IMR-90 (cell line): ENCODE measurements at regions not wholly inside any gene's neighbourhood (a gene's known extent, or its start where the extent isn't known, plus 50 kb on each side); places are given as distances from the start of the nearest gene placed in this dataset.

Source experiments
- ATAC-seq: fragments of 200-7000 bp; cut with Tn5 transposase; 2 replicates; pipeline ENCODE4 v1.9.1; 2020; ENCODE audit warnings: low read depth, mild to moderate bottlenecking, moderate library complexity
- BruUV-seq: library from RNA; stranded (reverse); fragments of 400-500 nt; replicated peaks from 2 replicates; lab custom pipeline; 2021; lab: Mats Ljungman, UMichigan
- CTCF ChIA-PET: fragments of 300-600 bp; formaldehyde crosslinking; extraction: SDS; loops from one replicate; lab custom pipeline; 2021; ENCODE audit warnings: antibody characterized with exemption; lab: Yijun Ruan, JAX
- POLR2A ChIA-PET: fragments of 300-600 bp; sonication (Branson Sonifier 250); formaldehyde crosslinking; loops from one replicate; lab custom pipeline; 2022; ENCODE audit warnings: antibody characterized with exemption; ENCODE audit not compliant: unreplicated experiment; lab: Charles Lee
- DNase-seq: peaks from one replicate; pipeline ENCODE4 v3.0.0; 2013
- H2AFZ ChIP-seq: replicated peaks from 2 replicates; pipeline ENCODE3; 2013; ENCODE audit warnings: low read length, mild to moderate bottlenecking; ENCODE audit not compliant: poor library complexity
- H2AK5ac ChIP-seq: 2 replicates; pipeline ENCODE4 v1.6.1; 2013; ENCODE audit warnings: low read depth, low read length, inconsistent platforms
- H2AK9ac ChIP-seq: replicated peaks from 2 replicates; pipeline ENCODE3; 2013; ENCODE audit warnings: mild to moderate bottlenecking, low read depth, low read length, moderate library complexity; ENCODE audit not compliant: poor library complexity
- H2BK120ac ChIP-seq: 2 replicates; pipeline ENCODE4 v1.6.1; 2013; ENCODE audit warnings: low read depth, low read length, inconsistent platforms
- H2BK15ac ChIP-seq: 3 replicates; pipeline ENCODE4 v1.6.1; 2013; ENCODE audit warnings: low read depth, low read length, inconsistent platforms
- H2BK20ac ChIP-seq: 2 replicates; pipeline ENCODE4 v1.6.1; 2013; ENCODE audit warnings: low read depth, mild to moderate bottlenecking, inconsistent platforms, low read length, moderate library complexity
- H2BK5ac ChIP-seq: 2 replicates; pipeline ENCODE4 v1.6.1; 2013; ENCODE audit warnings: mild to moderate bottlenecking, low read depth, low read length, inconsistent platforms; ENCODE audit not compliant: poor library complexity, severe bottlenecking
- H3K14ac ChIP-seq: replicated peaks from 2 replicates; pipeline ENCODE4 v1.6.1; 2013; ENCODE audit warnings: low read depth, low read length, inconsistent platforms
- H3K18ac ChIP-seq: 2 replicates; pipeline ENCODE4 v1.6.1; 2013; ENCODE audit warnings: low read depth, low read length, control low read depth
- H3K23ac ChIP-seq: 2 replicates; pipeline ENCODE4 v1.6.1; 2013; ENCODE audit warnings: low read depth, low read length, inconsistent platforms
- H3K27ac ChIP-seq: 2 replicates; pipeline ENCODE4 v1.5.1; 2013; ENCODE audit warnings: mild to moderate bottlenecking, control low read depth, low read length; ENCODE audit not compliant: insufficient read depth
- H3K27me3 ChIP-seq: 2 replicates; pipeline ENCODE4 v1.6.1; 2013; ENCODE audit warnings: low read length; ENCODE audit not compliant: control insufficient read depth, insufficient read depth
- H3K36me3 ChIP-seq: 2 replicates; pipeline ENCODE4 v1.6.1; 2013; ENCODE audit warnings: low read length, mixed read lengths; ENCODE audit not compliant: control insufficient read depth, insufficient read depth
- H3K4ac ChIP-seq: 2 replicates; pipeline ENCODE4 v1.6.1; 2013; ENCODE audit warnings: low read depth, low read length, inconsistent platforms
- H3K4me1 ChIP-seq: 2 replicates; pipeline ENCODE4 v1.6.1; 2013; ENCODE audit warnings: low read length, mixed read lengths; ENCODE audit not compliant: control insufficient read depth, insufficient read depth
- H3K4me2 ChIP-seq: 2 replicates; pipeline ENCODE4 v1.6.1; 2013; ENCODE audit warnings: low read depth, mild to moderate bottlenecking, control low read depth, low read length, moderate library complexity
- H3K4me3 ChIP-seq: 2 replicates; pipeline ENCODE4 v1.5.1; 2013; ENCODE audit warnings: low read depth, mild to moderate bottlenecking, control low read depth, low read length, moderate library complexity; ENCODE audit not compliant: insufficient read depth
- H3K56ac ChIP-seq: 2 replicates; pipeline ENCODE4 v1.6.1; 2013; ENCODE audit warnings: low read length, inconsistent platforms; ENCODE audit not compliant: insufficient read depth; ENCODE audit errors: extremely low read depth
- H3K79me1 ChIP-seq, 2 experiments: 2 replicates each; pipeline ENCODE4 v1.6.1; 2013; ENCODE audit warnings: low read length in 2 of 2, inconsistent platforms in 1 of 2, low read depth in 1 of 2
- H3K9ac ChIP-seq: 2 replicates; pipeline ENCODE4 v1.6.1; 2013; ENCODE audit warnings: low read depth, low read length, control low read depth
- H3K9me1 ChIP-seq: 2 replicates; pipeline ENCODE4 v1.6.1; 2013; ENCODE audit warnings: low read length, inconsistent platforms; ENCODE audit not compliant: insufficient read depth
- H3K9me3 ChIP-seq: 2 replicates; pipeline ENCODE4 v1.6.1; 2013; ENCODE audit warnings: low read length; ENCODE audit not compliant: control insufficient read depth, insufficient read depth
- H4K20me1 ChIP-seq: 2 replicates; pipeline ENCODE4 v1.6.1; 2013; ENCODE audit warnings: low read length, inconsistent platforms; ENCODE audit not compliant: insufficient read depth
- H4K5ac ChIP-seq: 2 replicates; pipeline ENCODE4 v1.6.1; 2013; ENCODE audit warnings: mild to moderate bottlenecking, low read depth, low read length, control low read depth
- H4K8ac ChIP-seq, 2 experiments: 2 replicates each; pipeline ENCODE4 v1.6.1; 2013; ENCODE audit warnings: low read depth in 2 of 2, low read length in 2 of 2, control low read depth in 1 of 2, inconsistent platforms in 1 of 2
- H4K91ac ChIP-seq: 2 replicates; pipeline ENCODE4 v1.6.1; 2013; ENCODE audit warnings: low read depth, low read length, inconsistent platforms; ENCODE audit not compliant: insufficient read depth
- CEBPB ChIP-seq: IDR thresholded peaks from 2 replicates; pipeline ENCODE4 v1.6.1; 2012; ENCODE audit warnings: low read depth, low read length, improper control_type of control experiment
- CHD1 ChIP-seq: IDR thresholded peaks from 2 replicates; pipeline ENCODE4 v1.6.1; 2012; ENCODE audit warnings: low read depth, low read length, improper control_type of control experiment
- FOS ChIP-seq: fragments of 150-350 bp; IDR thresholded peaks from 2 replicates; pipeline ENCODE4 v1.6.1; 2016; ENCODE audit warnings: low read depth, low read length
- MAFK ChIP-seq: IDR thresholded peaks from 2 replicates; pipeline ENCODE4 v1.6.1; 2012; ENCODE audit warnings: low read depth, low read length, improper control_type of control experiment
- MAZ ChIP-seq: IDR thresholded peaks from 2 replicates; pipeline ENCODE4 v1.6.1; 2012; ENCODE audit warnings: low read depth, mild to moderate bottlenecking, low read length, improper control_type of control experiment, moderate library complexity, borderline replicate concordance
- MXI1 ChIP-seq: IDR thresholded peaks from 2 replicates; pipeline ENCODE4 v1.6.1; 2012; ENCODE audit warnings: low read depth, mild to moderate bottlenecking, low read length, moderate library complexity, borderline replicate concordance
- POLR2A ChIP-seq: IDR thresholded peaks from 2 replicates; pipeline ENCODE4 v1.6.1; 2012; ENCODE audit warnings: mild to moderate bottlenecking, low read depth, low read length
- RFX5 ChIP-seq: IDR thresholded peaks from 2 replicates; pipeline ENCODE4 v1.8.0; 2012; ENCODE audit warnings: low read depth, mild to moderate bottlenecking, low read length, moderate library complexity
- WGBS, 2 experiments: methylation state at CpG; one replicate each; pipeline versions ENCODE4 v1.1.5 to v1.1.7; 2013; ENCODE audit warnings: missing lambda C conversion rate in 2 of 2; ENCODE audit not compliant: insufficient read length in 1 of 2; ENCODE audit errors: extremely low coverage in 2 of 2; 5-methylcytosine and 5-hydroxymethylcytosine counted together
- dilution Hi-C: fragments of 300-500 bp; cut with HindIII; formaldehyde crosslinking; loops from one replicate; pipeline ENCODE4 v1.14.3; 2018; ENCODE audit warnings: low sequenced_read_pairs; ENCODE audit not compliant: unreplicated experiment
- in situ Hi-C: fragments of 300-500 bp; cut with MboI; formaldehyde crosslinking; loops from 3 replicates; pipeline ENCODE4 v1.14.3; 2019; ENCODE audit warnings: low sequenced_read_pairs, inconsistent platforms, mixed read lengths
- intact Hi-C: fragments of 100-400 bp; cut with micrococcal nuclease; formaldehyde crosslinking; loops from 2 replicates; pipeline ENCODE4 v1.10.0; 2022
- TF ChIP-seq, protein P1 (sequence below): fragments of 150-350 bp; IDR thresholded peaks from 2 replicates; pipeline ENCODE4 v1.6.1; 2016; ENCODE audit warnings: low read depth, mild to moderate bottlenecking, low read length, moderate library complexity, borderline replicate concordance
- TF ChIP-seq, protein P2 (sequence below): conservative IDR thresholded peaks from 2 replicates; pipeline ENCODE4 v1.5.1; 2012; ENCODE audit warnings: mild to moderate bottlenecking, low read depth, low read length, improper control_type of control experiment

DNA sequence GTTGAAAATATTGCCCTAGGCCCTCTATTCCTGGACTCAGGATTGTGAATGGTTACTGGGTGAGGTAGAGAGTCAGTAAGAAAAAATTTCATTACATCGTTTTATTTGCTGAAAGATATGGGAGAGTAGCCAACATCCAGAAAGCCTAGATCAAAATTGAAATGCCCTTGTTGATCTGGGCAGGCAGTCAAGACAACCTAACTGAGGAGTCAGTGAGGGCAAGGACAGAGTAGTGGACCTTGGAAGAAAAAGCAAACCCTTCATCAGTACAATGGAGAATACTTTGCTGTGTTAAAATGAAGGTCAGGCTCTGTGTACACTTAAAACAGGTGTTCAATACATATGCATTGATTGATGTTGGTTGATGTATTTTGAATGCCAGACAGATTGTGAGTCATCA lies 576.7 kb downstream of the OLFM4 start:
- Histone ChIP-seq H3K4me2 (no peak overlapping the region), H2AFZ (no peak overlapping the region), H3K14ac (no peak overlapping the region), H4K8ac (no peak overlapping the region), H3K23ac (no peak overlapping the region), H3K27me3 (no peaks in the 10 kb centered on the region), H2BK120ac (no peak overlapping the region), H3K18ac (no peak overlapping the region), H2AK9ac (no peak overlapping the region), H3K4ac (no peak overlapping the region), H4K91ac (no peak overlapping the region), H2AK5ac (no peak overlapping the region), H3K4me1 (no peaks in the 10 kb centered on the region), H3K9ac (no peak overlapping the region), H3K9me1 (no peaks in the 10 kb centered on the region), H3K79me1 (no peaks in the 10 kb centered on the region), H4K5ac (no peak overlapping the region), H2BK5ac (no peak overlapping the region), H3K4me3 (no peak overlapping the region), H3K56ac (no peak overlapping the region), H3K9me3 (peaks cover 9% of the 10 kb centered on the region), H3K36me3 (no peaks in the 10 kb centered on the region), H2BK20ac (no peak overlapping the region), H3K27ac (no peak overlapping the region), H2BK15ac (no peak overlapping the region), H4K20me1 (no peaks in the 10 kb centered on the region)
- no peak for DNase-seq
- TF ChIP-seq, protein P1, sequence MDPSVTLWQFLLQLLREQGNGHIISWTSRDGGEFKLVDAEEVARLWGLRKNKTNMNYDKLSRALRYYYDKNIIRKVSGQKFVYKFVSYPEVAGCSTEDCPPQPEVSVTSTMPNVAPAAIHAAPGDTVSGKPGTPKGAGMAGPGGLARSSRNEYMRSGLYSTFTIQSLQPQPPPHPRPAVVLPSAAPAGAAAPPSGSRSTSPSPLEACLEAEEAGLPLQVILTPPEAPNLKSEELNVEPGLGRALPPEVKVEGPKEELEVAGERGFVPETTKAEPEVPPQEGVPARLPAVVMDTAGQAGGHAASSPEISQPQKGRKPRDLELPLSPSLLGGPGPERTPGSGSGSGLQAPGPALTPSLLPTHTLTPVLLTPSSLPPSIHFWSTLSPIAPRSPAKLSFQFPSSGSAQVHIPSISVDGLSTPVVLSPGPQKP = no peak
- TF ChIP-seq MAZ (no peak), MAFK (no peak), CHD1 (no peak), POLR2A (no peak), CEBPB (no peak), RFX5 (no peak), MXI1 (no peak), FOS (no peak)
- TF ChIP-seq, protein P2, sequence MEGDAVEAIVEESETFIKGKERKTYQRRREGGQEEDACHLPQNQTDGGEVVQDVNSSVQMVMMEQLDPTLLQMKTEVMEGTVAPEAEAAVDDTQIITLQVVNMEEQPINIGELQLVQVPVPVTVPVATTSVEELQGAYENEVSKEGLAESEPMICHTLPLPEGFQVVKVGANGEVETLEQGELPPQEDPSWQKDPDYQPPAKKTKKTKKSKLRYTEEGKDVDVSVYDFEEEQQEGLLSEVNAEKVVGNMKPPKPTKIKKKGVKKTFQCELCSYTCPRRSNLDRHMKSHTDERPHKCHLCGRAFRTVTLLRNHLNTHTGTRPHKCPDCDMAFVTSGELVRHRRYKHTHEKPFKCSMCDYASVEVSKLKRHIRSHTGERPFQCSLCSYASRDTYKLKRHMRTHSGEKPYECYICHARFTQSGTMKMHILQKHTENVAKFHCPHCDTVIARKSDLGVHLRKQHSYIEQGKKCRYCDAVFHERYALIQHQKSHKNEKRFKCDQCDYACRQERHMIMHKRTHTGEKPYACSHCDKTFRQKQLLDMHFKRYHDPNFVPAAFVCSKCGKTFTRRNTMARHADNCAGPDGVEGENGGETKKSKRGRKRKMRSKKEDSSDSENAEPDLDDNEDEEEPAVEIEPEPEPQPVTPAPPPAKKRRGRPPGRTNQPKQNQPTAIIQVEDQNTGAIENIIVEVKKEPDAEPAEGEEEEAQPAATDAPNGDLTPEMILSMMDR = no peak
- no CpG with 5 or more reads among the region's 1 CpG for WGBS, 2 experiments
- intact Hi-C loops = no loop called here
- no TSS peak for BruUV-seq
- dilution Hi-C loops = no loop called here
- in situ Hi-C loops = no loop called here
- POLR2A ChIA-PET = no interaction called here
- no peak for ATAC-seq
- CTCF ChIA-PET = no interaction called here
